Left lobe of liver (tissue), 2 donors: ENCODE measurements at regions not wholly inside any gene's neighbourhood (a gene's known extent, or its start where the extent isn't known, plus 50 kb on each side); places are given as distances from the start of the nearest gene placed in this dataset.

Experiments
- ATAC-seq: fragments of 200-7000 bp; cut with Tn5 transposase; one replicate; pipeline ENCODE4 v1.9.1; 2020; ENCODE audit warnings: mild to moderate bottlenecking, moderate library complexity
- DNase-seq: peaks from one replicate; pipeline ENCODE4 v3.0.0-alpha.2; 2020; ENCODE audit warnings: low spot score
- donor health status: DM: no; HTN: no; CAD: no; lungs with moderate emphysema.
- donor health status: DM: no; HTN: yes; CAD: no.

- ATAC-seq (no peak), DNase-seq (no peak)
Observed at GRCh38 chr12:90899456-90900182, 55.4 kb downstream of the CCER1 start.

GRCh38 chr12:90897986-90898385 is 57.0 kb downstream of the CCER1 start:
- ATAC-seq = no peak
- DNase-seq = no peak

GRCh38 chr12:90897316-90897715 is 57.7 kb downstream of the CCER1 start:
- ATAC-seq (no peak), DNase-seq (no peak)

- DNase-seq (no peak), ATAC-seq (no peak)
Observed at GRCh38 chr12:90896821-90897220, 58.2 kb downstream of the CCER1 start.

GRCh38 chr12:90896164-90896563 is 58.8 kb downstream of the CCER1 start:
- ATAC-seq (no peak), DNase-seq (no peak)

GRCh38 chr12:90888316-90888715 is 66.7 kb downstream of the CCER1 start:
- DNase-seq (no peak), ATAC-seq (no peak)

GRCh38 chr12:90883456-90883855 is 71.5 kb downstream of the CCER1 start:
- ATAC-seq (no peak), DNase-seq (no peak)

GRCh38 chr12:90871726-90872096 is 83.3 kb downstream of the CCER1 start:
- ATAC-seq (no peak), DNase-seq (no peak)

GRCh38 chr12:90870971-90871725 is 83.8 kb downstream of the CCER1 start:
- ATAC-seq = no peak
- no peak for DNase-seq

GRCh38 chr12:90868626-90869025 is 86.3 kb downstream of the CCER1 start:
- DNase-seq = no peak
- no peak for ATAC-seq

GRCh38 chr12:90859591-90859990 is 95.4 kb downstream of the CCER1 start:
- DNase-seq = no peak

GRCh38 chr12:90858252-90858651 is 96.7 kb downstream of the CCER1 start:
- no peak for DNase-seq
- ATAC-seq = no peak

More at GRCh38 chr12:90859591-90859990, 95.4 kb downstream of the CCER1 start:
- ATAC-seq = no peak

GRCh38 chr12:90855534-90855933 is 99.4 kb downstream of the CCER1 start:
- ATAC-seq = no peak

GRCh38 chr12:90854136-90854689 is 100.8 kb downstream of the CCER1 start:
- ATAC-seq (peak; percentile 88), DNase-seq (no peak)

More at GRCh38 chr12:90855534-90855933, 99.4 kb downstream of the CCER1 start:
- no peak for DNase-seq

GRCh38 chr12:90851800-90852718 is 102.9 kb downstream of the CCER1 start:
- DNase-seq = no peak
- ATAC-seq = peak; percentile 88

GRCh38 chr12:90842477-90842876 is 112.5 kb downstream of the CCER1 start:
- ATAC-seq = no peak

GRCh38 chr12:90841336-90841735 is 113.6 kb downstream of the CCER1 start:
- ATAC-seq = no peak
- DNase-seq = no peak

More at GRCh38 chr12:90842477-90842876, 112.5 kb downstream of the CCER1 start:
- no peak for DNase-seq

- no peak for ATAC-seq
- DNase-seq = no peak
Observed at GRCh38 chr12:90839346-90839745, 115.6 kb downstream of the CCER1 start.

GRCh38 chr12:90836689-90837088 is 118.3 kb downstream of the CCER1 start:
- ATAC-seq = peak; percentile 95
- no peak for DNase-seq

GRCh38 chr12:90833228-90833627 is 121.7 kb downstream of the CCER1 start:
- no peak for DNase-seq
- no peak for ATAC-seq

- no peak for ATAC-seq
- DNase-seq = no peak
Observed at GRCh38 chr12:90832427-90832826, 122.5 kb downstream of the CCER1 start.
